HG03354 (cell line): ENCODE measurements at regions not wholly inside any gene's neighbourhood (a gene's known extent, or its start where the extent isn't known, plus 50 kb on each side); places are given as distances from the start of the nearest gene placed in this dataset.

Source experiments
- ATAC-seq: cut with Tn5 transposase; IDR thresholded peaks from one replicate; pipeline ENCODE4 v1.9.1; 2021; ENCODE audit warnings: mild to moderate bottlenecking; ENCODE audit not compliant: unreplicated experiment, poor library complexity, severe bottlenecking

DNA sequence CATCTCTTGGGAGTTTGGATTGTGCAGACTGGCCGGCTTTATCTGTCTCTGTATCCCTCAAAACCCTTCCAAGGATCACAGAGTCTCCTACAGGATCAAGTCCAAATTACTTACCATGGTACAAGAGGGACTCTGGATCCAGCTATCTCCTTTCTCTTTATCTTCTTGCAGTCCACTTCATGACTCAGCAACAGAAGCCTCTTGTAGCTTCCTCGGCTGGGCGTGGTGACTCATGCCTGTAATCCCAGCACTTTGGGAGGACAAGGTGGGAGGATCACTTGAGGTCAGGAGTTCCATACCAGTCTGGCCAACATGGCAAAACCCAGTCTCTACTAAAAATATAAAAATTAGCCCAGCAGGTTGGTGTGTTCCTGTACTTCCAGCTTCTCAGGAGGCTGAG is 189.7 kb downstream of the BCAT1 start:
- ATAC-seq: no peak

DNA sequence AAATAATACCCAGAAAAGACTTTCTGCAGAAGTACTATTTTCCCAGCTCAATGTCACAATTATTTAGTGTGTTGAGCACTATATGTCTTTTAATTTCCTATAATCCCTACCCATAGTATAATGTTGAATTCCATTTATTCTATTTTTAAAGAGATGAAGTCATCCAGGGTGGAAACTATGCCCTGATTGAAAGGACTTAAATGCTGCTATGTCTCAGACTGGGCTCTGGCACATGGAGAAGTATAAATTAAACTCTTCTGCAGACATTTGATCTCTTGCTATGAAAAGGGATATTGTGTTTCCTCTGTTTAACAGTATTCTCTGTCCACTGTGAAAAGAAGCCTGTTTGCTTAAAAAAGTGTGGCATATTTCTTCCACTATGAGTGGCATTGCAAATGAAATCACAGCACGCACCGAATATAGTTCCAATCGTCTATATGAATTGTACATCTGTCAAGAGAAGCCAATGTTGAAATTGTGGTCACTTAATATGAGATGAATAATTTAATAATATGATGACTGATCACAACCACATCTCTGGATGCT is 192.3 kb downstream of the BCAT1 start:
- no peak for ATAC-seq

DNA sequence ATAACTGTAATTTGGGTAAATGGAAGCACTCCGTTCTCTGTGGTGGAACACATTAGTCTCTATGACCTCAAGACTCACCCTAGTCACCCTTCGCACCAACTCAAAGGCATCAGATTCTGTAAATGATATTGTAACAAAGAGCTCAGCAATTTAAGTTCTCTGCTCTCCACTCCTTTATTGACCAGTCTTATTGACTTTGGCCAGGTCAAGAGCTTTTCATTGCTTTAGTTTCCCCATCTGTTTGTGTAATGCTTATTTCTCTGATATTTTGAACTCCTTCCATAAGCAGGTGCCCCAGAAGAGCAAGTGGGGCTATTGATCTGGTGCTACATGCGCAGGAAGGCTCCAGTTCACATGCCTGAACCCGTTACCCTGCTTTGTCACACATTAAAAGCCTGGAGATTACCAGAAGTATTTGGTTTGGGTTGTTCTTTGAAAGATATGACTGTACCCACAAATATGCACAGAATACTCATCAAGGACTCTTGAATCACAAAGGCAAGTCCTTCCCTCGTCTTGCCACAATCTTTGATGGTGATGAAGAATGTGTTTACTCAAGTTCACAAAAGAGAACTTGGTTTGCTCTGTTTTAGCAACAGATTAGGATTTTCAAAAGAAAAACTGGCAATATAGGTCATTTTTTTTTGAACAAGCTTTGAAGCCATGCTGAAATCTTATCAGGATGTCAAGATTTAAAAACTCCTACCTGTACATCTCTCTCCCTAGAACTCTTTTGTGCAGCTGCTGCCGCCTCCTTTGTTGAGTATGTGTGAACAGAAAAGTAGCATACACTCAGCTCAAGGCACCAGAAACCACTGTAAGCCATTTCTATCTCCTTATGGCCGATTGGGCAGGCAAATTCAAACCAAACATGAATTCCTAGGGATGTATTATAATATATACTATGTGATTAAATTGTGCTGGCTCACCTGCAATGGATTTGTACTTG is 193.9 kb downstream of the BCAT1 start:
- no peak for ATAC-seq

DNA sequence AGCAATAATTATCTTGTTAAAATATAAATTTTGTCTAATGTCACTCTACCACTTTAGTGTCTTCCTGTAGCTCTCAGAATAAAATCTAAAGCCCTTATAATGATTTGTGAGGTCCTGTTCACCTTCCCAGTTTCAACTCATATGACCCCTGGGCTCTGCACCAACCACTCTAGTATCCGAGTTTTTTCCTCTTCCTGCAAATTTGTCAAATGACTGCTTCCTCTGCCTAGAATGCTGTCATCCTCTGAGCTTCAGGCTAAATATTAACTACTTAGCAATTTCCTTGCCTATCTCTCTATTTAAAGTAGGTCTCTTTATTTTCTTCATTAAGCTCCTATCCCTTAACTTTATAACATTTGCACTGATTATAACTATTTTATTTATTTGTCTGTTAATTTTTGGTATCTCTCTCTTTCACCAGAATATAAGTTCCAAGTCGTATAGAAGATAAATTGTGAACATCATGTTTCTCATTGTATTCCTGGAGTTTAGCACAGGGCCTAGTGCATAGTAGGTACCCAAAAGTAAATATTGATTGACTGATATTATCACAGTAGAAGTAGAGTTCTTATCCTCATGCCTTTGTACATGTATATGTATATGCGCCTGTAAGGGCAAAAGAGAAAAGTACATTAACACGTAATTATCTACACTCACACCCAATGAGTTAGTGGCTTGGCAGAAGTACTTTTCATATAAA is 196.0 kb downstream of the BCAT1 start:
- no peak for ATAC-seq

DNA sequence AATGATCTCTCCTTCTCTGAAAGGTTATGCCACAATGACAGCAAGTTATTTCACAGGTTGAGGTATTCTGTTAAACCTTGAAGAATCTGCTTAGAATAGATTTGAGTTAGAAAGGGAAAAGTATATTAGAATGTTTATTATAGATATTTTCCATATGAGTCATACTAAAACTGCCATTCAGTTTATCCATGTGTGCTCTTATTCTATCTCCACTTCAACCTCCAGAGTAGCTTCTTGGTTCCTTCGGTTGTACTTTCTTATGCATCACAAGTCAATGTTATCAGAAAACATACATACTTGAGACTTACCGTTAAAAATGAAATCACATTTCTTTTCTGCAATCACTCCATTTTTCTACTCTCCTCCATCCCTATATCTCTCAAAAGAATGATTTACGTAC is 197.7 kb downstream of the BCAT1 start:
- no peak for ATAC-seq

DNA sequence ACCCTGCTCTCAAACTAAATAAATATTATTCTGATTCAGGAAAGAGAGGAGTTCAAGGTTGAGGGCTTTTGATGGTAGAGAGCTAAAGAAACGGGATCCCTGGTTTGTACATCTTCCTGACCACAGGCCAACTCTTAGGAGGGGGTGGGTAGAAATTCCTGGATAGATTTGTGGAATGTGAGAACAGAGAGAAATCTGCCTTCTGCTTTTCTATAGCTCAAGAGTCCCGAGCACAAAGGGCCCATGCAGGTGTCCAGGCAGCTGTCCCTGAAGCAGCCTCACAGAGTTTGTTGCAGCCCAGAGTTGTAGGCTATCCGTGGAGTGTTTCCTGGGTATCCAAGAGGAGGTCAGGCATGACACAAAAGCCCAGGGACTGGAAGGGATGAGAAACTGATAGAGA is 198.6 kb downstream of the BCAT1 start:
- no peak for ATAC-seq

DNA sequence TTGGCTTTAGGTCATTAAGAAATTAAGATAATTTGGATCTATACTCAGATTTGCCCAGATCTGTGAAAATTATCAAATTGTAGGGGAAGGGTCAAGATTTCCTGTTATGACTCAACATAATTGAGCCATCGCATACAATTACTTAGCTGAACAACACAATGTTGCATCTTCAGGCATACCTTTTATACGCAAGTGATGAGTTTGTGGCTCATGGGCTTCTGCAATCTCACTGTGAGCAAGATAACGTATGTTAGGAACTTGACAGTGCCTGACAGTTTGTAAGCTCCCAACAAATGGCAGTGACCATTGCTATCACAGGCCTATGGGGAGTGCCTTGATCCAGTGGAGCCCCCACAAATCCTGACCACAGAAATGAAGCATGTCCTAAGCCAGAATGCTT is 199.7 kb downstream of the BCAT1 start:
- ATAC-seq: no peak

DNA sequence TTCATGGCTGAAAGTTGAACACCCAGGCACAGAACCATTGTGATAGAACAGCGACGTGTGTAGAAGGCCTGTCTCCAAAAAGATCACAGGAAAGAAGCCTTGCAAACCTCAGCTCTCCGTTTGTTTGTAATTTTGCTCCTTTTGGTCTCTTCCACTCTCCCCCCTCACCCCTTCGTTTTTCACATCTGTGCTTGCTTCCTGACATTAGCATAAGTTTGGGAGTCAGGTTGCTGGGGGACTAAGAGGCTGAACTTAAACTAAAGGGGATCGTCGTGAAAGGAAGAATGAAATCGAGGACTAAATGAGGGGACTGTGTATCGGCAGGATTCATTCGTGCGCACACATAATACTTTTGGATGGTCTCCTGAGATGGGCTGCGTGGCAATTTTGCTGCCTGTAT is 200.6 kb downstream of the BCAT1 start:
- no peak for ATAC-seq

DNA sequence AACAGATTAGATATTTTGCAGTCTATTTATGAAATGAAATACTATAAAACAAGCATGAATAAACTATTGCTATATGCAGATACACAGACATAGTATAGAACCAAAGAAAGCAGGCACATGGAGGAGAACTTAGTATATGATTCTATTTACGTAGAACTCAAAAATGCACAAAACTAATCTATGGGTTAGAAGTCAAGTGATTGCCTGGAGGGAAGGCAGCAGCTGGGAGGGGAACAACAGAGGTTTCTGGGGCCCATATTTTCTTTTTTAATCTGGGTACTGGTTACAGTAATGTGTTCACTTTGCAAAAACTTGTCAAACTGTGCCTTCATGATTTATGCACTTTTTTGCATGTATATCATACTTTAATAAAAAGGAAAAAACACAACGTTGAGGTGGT is 202.0 kb downstream of the BCAT1 start:
- ATAC-seq: no peak

DNA sequence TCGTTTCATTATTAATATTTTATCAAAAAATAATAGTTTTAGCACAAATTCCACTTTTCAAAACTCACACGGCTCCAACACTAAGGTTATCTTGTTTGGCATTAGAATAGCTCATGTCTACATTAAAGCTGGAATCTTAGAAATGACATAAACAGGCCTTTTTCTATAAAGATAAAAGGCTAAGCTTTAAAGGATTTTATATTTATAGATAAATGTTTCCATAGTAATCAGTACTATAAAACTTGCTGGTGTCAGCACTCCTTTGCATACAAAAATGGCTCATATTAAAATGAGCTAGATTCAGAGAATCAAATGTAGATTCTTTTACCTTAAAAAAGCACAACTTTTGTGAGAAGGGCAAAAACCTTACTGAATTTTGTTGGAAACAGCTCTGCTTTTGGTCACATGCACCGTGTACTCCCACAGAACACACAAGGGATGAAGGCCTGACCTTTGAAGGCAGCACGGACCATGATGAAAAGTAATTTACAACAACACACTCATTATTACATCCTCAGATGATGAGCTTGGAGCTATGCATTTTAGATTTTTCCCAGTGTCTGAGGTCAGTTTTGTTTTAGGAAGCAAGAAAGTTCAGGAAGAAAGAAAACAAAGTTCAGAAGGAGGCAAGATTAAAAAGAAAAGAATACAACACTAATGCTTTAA is 202.8 kb downstream of the BCAT1 start:
- ATAC-seq: no peak

DNA sequence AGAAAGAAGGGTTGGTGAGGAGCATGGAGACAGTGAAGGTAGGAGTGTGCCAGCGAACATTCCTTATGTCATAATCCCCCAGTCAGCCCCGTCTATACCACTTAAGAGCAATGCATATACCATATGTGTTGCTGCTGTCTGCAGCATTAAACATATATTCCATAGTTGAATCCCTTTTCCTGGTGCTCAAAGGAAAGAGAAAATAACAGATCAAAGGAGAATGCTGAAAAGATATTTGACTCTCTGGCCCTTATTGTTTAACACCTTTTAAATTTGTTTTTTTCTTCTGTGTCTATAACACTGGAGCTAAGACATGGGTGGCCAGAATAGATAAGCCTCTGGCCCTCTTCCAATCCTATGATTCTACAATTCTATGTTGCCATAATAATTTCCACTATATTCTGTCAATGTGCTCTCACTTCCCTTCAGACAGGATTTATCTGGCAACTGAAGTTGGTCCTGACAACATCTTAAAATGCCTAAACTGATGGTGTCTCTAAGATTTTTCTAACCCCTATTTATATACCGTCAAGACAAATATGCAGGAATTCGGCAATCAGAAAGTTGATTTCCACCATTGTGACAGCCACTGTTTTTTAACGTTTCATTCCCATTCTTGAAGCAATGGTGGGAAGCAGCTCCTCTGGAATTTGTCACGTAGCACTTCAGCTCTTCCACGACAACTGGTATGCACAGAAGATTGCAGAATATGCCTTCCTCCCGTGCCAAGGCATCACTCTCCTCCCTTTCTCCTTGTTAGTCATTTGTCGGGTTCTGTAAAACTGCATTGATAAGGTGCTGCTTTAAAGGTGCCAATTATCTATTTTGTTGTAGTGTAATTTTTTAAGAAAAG is 204.7 kb downstream of the BCAT1 start:
- ATAC-seq: no peak

DNA sequence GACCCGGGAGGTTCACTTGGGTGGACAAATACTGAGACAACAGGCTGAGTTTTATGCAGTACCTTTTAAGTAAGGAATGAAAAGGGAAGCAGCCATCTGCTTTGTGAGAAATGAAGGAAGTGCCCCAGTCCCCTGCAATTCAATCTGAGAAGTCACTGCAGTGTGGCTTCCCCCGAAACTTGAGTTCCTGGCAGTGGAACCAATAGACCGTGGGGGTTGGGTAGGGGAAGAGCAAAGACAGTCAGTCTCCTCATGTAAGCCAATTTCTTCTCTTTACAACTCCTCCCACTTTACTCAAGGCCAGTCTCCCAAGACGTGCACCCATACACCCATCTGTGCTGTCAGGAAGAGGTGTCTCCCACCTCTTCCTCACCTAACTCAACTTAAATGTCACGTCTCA is 206.5 kb downstream of the BCAT1 start:
- ATAC-seq: peak; percentile 88

DNA sequence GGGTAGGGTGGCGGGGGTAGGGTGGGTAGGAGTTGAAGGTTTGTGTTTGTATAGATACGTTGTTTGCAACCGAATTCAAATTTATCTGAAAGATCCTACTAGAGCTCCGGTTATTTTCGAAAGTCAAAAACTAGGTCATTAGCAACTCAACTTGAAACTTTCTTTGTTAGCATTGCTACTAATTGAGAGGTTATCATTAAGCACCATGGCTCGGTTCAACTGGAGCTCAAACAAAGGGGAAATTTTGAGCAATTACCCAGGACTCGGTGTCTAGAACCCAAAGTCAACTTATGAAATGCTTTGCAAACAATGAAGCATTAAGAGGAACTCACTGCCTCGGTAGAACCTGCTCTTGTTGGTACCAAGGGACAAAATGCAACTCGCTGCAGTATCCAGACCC is 207.7 kb downstream of the BCAT1 start:
- ATAC-seq: peak; percentile 36

DNA sequence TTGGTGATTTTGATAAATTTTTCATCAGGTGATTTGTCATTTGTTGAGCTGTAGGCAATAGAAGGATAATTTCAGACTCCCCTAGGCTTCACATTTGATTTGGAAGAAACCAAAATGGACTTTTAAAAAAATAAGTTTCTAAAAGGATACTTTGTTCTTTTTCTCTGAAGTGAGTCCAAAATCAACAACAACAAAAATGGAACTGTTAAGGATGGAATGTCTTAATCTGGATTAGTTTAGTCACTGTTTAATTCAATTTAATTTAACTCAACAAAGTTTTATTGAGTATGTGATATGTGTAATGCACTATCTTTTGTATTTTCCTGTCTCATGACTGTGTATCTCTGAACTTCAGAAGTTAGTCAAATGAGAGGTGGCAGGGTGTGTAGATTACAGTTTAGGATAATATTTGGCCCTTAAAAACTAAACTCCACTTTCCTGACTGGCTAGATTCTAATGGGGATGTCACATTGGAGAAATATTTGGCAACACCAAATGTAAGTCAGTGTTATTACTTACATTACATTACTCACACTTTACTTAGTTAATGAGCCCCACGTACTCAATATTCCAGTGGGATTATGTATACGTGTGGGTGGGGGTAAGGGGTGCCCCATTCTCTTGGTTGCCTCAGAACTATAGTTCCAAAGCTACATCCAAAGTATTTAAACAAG is 209.7 kb downstream of the BCAT1 start:
- no peak for ATAC-seq

DNA sequence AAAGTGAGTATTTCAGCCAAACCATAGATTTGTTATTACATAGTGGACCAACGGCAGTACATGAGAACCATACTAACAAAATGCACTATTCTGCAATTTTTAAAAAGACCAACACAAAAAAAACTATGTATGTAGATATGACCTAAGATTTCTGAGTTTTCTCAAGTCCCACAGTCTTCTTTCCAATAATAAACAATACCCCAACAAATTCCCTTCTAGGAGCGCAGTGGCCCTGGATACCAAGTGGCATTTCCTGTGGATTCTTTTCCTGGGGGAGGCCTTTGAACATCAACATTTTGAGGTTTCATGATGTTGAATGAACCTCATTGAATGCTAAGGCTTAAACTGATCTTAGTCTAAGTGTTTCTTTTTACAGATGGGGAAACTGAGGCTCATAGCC is 210.5 kb downstream of the BCAT1 start:
- ATAC-seq: no peak

DNA sequence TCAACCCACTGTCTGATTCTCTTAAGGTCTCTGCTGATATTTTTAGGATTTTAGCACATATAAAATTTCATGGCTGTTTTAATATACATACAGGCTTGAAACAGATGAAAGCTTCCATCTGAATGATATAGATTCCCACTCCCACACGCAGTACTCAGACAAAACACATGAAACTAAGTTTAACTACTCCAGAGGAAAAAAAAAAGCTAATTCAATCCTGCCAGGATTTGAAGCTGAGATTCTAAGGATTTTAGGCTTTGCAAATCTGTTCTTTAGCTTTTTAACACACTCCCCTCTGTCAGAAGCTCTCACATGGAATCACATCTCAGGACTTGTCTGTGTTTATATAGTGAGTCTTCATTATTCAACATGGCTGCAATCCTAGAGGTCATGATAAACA is 217.3 kb downstream of the BCAT1 start:
- no peak for ATAC-seq

DNA sequence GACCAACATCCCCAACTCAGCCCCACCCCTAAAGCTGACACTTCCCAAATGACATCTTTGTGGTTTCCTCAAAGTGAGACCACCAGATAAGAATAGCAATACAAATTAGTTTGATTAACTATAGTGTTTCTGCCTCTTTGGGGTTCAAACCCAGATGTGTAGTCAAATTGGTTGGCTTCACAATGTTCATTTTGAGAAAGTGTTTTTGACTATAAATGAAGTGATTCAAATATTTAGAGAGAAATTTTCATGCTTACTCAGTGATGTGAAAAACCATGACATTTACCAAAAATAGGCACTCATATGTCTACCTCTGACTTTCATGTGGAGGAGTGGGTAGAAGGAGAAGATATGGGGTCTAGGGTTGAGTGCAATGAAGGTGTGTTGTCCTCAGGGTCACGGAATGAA is 218.4 kb downstream of the BCAT1 start:
- ATAC-seq: peak; percentile 54

DNA sequence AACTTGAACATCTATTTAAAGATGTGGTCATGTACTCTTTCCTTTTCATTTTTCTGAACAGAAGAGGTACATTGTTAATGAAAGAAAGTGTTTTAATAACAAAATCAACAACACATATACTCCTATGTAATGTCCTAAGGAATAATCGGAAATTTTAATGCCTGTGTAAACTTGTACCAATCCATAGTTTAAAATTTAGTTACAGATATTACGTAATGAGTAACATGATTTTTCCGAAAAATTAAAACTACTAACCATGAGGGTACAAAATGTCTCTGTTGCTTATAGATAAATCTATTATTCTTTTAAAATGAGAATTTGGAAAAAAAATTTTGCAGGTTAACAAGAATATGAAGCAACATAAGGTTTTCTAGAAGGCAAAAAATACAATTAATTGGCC is 220.1 kb downstream of the BCAT1 start:
- no peak for ATAC-seq

DNA sequence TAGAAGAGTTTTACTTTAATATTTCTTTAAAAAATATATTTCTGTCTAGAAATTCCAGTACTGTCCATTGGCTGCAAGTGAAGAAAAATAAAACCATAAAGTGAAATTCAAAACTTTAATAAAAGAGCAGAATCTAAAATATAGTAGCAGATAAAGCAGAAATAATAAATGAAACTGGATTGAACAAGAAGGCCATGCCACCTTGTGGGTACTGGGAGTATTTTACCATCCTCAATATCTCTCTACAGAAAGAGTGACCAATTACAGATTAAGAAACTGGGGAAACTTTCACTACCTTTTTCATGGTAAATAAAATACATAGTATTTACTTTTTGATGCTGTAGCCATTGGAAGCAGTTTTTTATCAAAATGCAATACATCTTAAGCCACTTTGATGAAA is 220.5 kb downstream of the BCAT1 start:
- ATAC-seq: peak; percentile 64
